ENCODE measurements at regions not wholly inside any gene's neighbourhood (a gene's known extent, or its start where the extent isn't known, plus 50 kb on each side); places are given as distances from the start of the nearest gene placed in this dataset.

- no peaks in the 10 kb centered on the region for H3K9me2 ChIP-seq (replicated peaks; ENCODE audit: insufficient read depth, low read length)
- no peak overlapping the region for H3K4me2 ChIP-seq (ENCODE audit: low read depth, low read length)
- no peak for DNase-seq
- H3F3A ChIP-seq (ENCODE audit: insufficient read depth, low read length) = no peaks in the 10 kb centered on the region
- H4K20me1 ChIP-seq (ENCODE audit: insufficient read depth, low read length) = no peaks in the 10 kb centered on the region
- no peak overlapping the region for H2AFZ ChIP-seq (ENCODE audit: low read length)
- no peaks in the 10 kb centered on the region for H3K9me3 ChIP-seq (replicated peaks; ENCODE audit: insufficient read depth, low read length)
- H3K4me1 ChIP-seq (ENCODE audit: low read length) = no peaks in the 10 kb centered on the region
- no peaks in the 10 kb centered on the region for H3K27me3 ChIP-seq (replicated peaks; ENCODE audit: insufficient read depth, low read length)
- TF ChIP-seq EZH2 (optimal IDR thresholded peaks at IDR 0.05; ENCODE audit: low read depth, low read length) (no peak), EZH2phosphoT487 (IDR thresholded peaks at IDR 0.05; ENCODE audit: low read length) (no peak)
- TF ChIP-seq, protein P1, sequence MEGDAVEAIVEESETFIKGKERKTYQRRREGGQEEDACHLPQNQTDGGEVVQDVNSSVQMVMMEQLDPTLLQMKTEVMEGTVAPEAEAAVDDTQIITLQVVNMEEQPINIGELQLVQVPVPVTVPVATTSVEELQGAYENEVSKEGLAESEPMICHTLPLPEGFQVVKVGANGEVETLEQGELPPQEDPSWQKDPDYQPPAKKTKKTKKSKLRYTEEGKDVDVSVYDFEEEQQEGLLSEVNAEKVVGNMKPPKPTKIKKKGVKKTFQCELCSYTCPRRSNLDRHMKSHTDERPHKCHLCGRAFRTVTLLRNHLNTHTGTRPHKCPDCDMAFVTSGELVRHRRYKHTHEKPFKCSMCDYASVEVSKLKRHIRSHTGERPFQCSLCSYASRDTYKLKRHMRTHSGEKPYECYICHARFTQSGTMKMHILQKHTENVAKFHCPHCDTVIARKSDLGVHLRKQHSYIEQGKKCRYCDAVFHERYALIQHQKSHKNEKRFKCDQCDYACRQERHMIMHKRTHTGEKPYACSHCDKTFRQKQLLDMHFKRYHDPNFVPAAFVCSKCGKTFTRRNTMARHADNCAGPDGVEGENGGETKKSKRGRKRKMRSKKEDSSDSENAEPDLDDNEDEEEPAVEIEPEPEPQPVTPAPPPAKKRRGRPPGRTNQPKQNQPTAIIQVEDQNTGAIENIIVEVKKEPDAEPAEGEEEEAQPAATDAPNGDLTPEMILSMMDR (IDR thresholded peaks at IDR 0.05; ENCODE audit: low read length) = no peak
- H3K36me3 ChIP-seq (replicated peaks; ENCODE audit: insufficient read depth, low read length) = no peaks in the 10 kb centered on the region
- H3K4me3 ChIP-seq (ENCODE audit: low read length) = no peak overlapping the region
- H3K27ac ChIP-seq (ENCODE audit: low read length) = no peak overlapping the region
- H3K9ac ChIP-seq (ENCODE audit: low read length) = no peak overlapping the region
- H3K79me2 ChIP-seq (ENCODE audit: low read length) = no peaks in the 10 kb centered on the region
These were observed 204.2 kb upstream of the ONECUT1 start for GRCh38 chr15:52994290-52994689.

DNA sequence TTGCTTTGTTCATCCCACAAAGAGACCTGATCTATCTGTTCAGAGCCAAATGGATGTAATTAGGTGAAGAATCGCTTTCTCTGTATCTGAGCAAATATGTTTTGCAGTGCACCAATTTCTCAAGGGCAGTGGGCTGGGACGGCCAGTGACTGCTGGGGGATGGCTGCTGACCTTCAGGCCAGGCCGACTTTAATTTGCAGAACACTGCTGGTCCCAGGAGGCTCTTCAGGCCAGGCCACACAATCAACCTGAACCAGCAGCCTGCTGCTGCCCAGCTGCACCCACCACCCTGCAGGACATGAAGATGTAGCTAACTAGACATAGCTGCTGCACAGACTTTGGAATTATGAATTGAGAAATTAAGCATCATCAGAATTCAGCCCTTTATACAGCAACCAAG lies 194.4 kb upstream of the ONECUT1 start:
- no peaks in the 10 kb centered on the region for H3K9me2 ChIP-seq (replicated peaks; ENCODE audit: insufficient read depth, low read length)
- no peak for DNase-seq
- TF ChIP-seq, protein P1 (IDR thresholded peaks at IDR 0.05; ENCODE audit: low read length) = no peak
- no peak for TF ChIP-seq EZH2 (optimal IDR thresholded peaks at IDR 0.05; ENCODE audit: low read depth, low read length)
- no peak for TF ChIP-seq EZH2phosphoT487 (IDR thresholded peaks at IDR 0.05; ENCODE audit: low read length)
- H3K9me3 ChIP-seq (replicated peaks; ENCODE audit: insufficient read depth, low read length) = no peaks in the 10 kb centered on the region
- no peaks in the 10 kb centered on the region for H3K4me1 ChIP-seq (ENCODE audit: low read length)
- no peak overlapping the region for H3K4me3 ChIP-seq (ENCODE audit: low read length)
- H3K27me3 ChIP-seq (replicated peaks; ENCODE audit: insufficient read depth, low read length) = no peaks in the 10 kb centered on the region
- H4K20me1 ChIP-seq (ENCODE audit: insufficient read depth, low read length) = no peaks in the 10 kb centered on the region
- no peak overlapping the region for H2AFZ ChIP-seq (ENCODE audit: low read length)
- H3K4me2 ChIP-seq (ENCODE audit: low read depth, low read length) = no peak overlapping the region
- no peaks in the 10 kb centered on the region for H3K79me2 ChIP-seq (ENCODE audit: low read length)
- no peak overlapping the region for H3K9ac ChIP-seq (ENCODE audit: low read length)
- no peaks in the 10 kb centered on the region for H3K36me3 ChIP-seq (replicated peaks; ENCODE audit: insufficient read depth, low read length)
- no peaks in the 10 kb centered on the region for H3F3A ChIP-seq (ENCODE audit: insufficient read depth, low read length)
- H3K27ac ChIP-seq (ENCODE audit: low read length) = no peak overlapping the region

- TF ChIP-seq EZH2 (optimal IDR thresholded peaks at IDR 0.05; ENCODE audit: low read depth, low read length) (no peak), EZH2phosphoT487 (IDR thresholded peaks at IDR 0.05; ENCODE audit: low read length) (no peak)
- TF ChIP-seq, protein P1 (IDR thresholded peaks at IDR 0.05; ENCODE audit: low read length) = no peak
- Histone ChIP-seq H3K9me3 (replicated peaks; ENCODE audit: insufficient read depth, low read length) (no peaks in the 10 kb centered on the region), H2AFZ (ENCODE audit: low read length) (no peak overlapping the region), H3K27me3 (replicated peaks; ENCODE audit: insufficient read depth, low read length) (no peaks in the 10 kb centered on the region), H3K79me2 (ENCODE audit: low read length) (no peaks in the 10 kb centered on the region), H3K9me2 (replicated peaks; ENCODE audit: insufficient read depth, low read length) (no peaks in the 10 kb centered on the region), H4K20me1 (ENCODE audit: insufficient read depth, low read length) (no peaks in the 10 kb centered on the region), H3K4me3 (ENCODE audit: low read length) (no peak overlapping the region), H3K36me3 (replicated peaks; ENCODE audit: insufficient read depth, low read length) (no peaks in the 10 kb centered on the region), H3K9ac (ENCODE audit: low read length) (no peak overlapping the region), H3K4me2 (ENCODE audit: low read depth, low read length) (no peak overlapping the region), H3K4me1 (ENCODE audit: low read length) (no peaks in the 10 kb centered on the region), H3K27ac (ENCODE audit: low read length) (no peak overlapping the region), H3F3A (ENCODE audit: insufficient read depth, low read length) (no peaks in the 10 kb centered on the region)
- no peak for DNase-seq
These were observed 190.3 kb upstream of the ONECUT1 start for GRCh38 chr15:52980446-52980845.

Measured in MM.1S (cell line).